Mesenchymal stem cell (in vitro differentiated cells and primary cell): ENCODE measurements at regions not wholly inside any gene's neighbourhood (a gene's known extent, or its start where the extent isn't known, plus 50 kb on each side); places are given as distances from the start of the nearest gene placed in this dataset.

Source experiments
- DNase-seq: peaks from one replicate; pipeline ENCODE4 v3.0.0-alpha.2; 2013
- H2AFZ ChIP-seq: one replicate; pipeline ENCODE4 v1.6.1; 2013; ENCODE audit warnings: low read depth, mild to moderate bottlenecking, control low read depth, inconsistent platforms, low read length, moderate library complexity
- H2AK5ac ChIP-seq: 2 replicates; pipeline ENCODE4 v1.6.1; 2013; ENCODE audit warnings: low read length, moderate library complexity, mild to moderate bottlenecking, inconsistent platforms; ENCODE audit not compliant: severe bottlenecking
- H2BK120ac ChIP-seq: one replicate; pipeline ENCODE4 v1.6.1; 2013; ENCODE audit warnings: low read depth, mild to moderate bottlenecking, inconsistent platforms, low read length, moderate library complexity
- H2BK12ac ChIP-seq, 2 experiments: one replicate each; pipeline ENCODE4 v1.6.1; 2013; ENCODE audit warnings: inconsistent platforms in 2 of 2, low read length in 2 of 2, mild to moderate bottlenecking in 2 of 2, moderate library complexity in 2 of 2, control low read depth in 1 of 2
- H2BK15ac ChIP-seq: one replicate; pipeline ENCODE4 v1.6.1; 2013; ENCODE audit warnings: mild to moderate bottlenecking, low read depth, inconsistent platforms; ENCODE audit not compliant: poor library complexity, severe bottlenecking
- H2BK5ac ChIP-seq: 2 replicates; pipeline ENCODE4 v1.6.1; 2013; ENCODE audit warnings: low read depth, mild to moderate bottlenecking, low read length, control low read depth, inconsistent platforms; ENCODE audit not compliant: poor library complexity, severe bottlenecking
- H3K14ac ChIP-seq, 2 experiments: one replicate each; pipeline ENCODE4 v1.6.1; 2013; ENCODE audit warnings: inconsistent platforms in 2 of 2, low read length in 2 of 2, control low read depth in 1 of 2, mild to moderate bottlenecking in 1 of 2, moderate library complexity in 1 of 2
- H3K18ac ChIP-seq, 2 experiments: one replicate each; pipeline ENCODE4 v1.6.1; 2013; ENCODE audit warnings: inconsistent platforms in 2 of 2, low read length in 2 of 2, control low read depth in 1 of 2, low read depth in 1 of 2, mild to moderate bottlenecking in 1 of 2
- H3K23ac ChIP-seq, 2 experiments: one replicate each; pipeline ENCODE4 v1.6.1; 2013; ENCODE audit warnings: inconsistent platforms in 2 of 2, low read length in 2 of 2, mild to moderate bottlenecking in 2 of 2, moderate library complexity in 2 of 2, control low read depth in 1 of 2
- H3K27ac ChIP-seq: 2 replicates; pipeline ENCODE4 v1.5.1; 2013; ENCODE audit warnings: mild to moderate bottlenecking, moderate library complexity, low read length, control low read depth, inconsistent platforms; ENCODE audit not compliant: poor library complexity, severe bottlenecking
- H3K27me3 ChIP-seq, 2 experiments: 2 replicates each; pipeline versions ENCODE4 v1.6.1 to v1.7.0; 2013; ENCODE audit warnings: low read length in 2 of 2, mild to moderate bottlenecking in 2 of 2, moderate library complexity in 2 of 2, control low read depth in 1 of 2, inconsistent platforms in 1 of 2; ENCODE audit not compliant: control insufficient read depth in 1 of 2, insufficient read depth in 1 of 2
- H3K36me3 ChIP-seq, 2 experiments: 2 replicates each; pipeline versions ENCODE4 v1.6.1 to v1.7.0; 2013; ENCODE audit warnings: low read length in 2 of 2, control low read depth in 1 of 2, inconsistent platforms in 1 of 2, low read depth in 1 of 2, mild to moderate bottlenecking in 1 of 2; ENCODE audit not compliant: insufficient read depth in 2 of 2, control insufficient read depth in 1 of 2
- H3K4ac ChIP-seq, 2 experiments: one replicate each; pipeline ENCODE4 v1.6.1; 2013; ENCODE audit warnings: inconsistent platforms in 2 of 2, low read length in 2 of 2, mild to moderate bottlenecking in 2 of 2, moderate library complexity in 2 of 2, control low read depth in 1 of 2, low read depth in 1 of 2
- H3K4me1 ChIP-seq: 2 replicates; pipeline ENCODE4 v1.6.1; 2013; ENCODE audit warnings: low read depth, low read length, control low read depth; ENCODE audit not compliant: control insufficient read depth, insufficient read depth
- H3K4me2 ChIP-seq: 2 replicates; pipeline ENCODE4 v1.6.1; 2013; ENCODE audit warnings: low read length, mild to moderate bottlenecking, inconsistent platforms; ENCODE audit not compliant: poor library complexity, severe bottlenecking
- H3K4me3 ChIP-seq, 2 experiments: 2 replicates each; pipeline versions ENCODE4 v1.5.1 to v1.7.0; 2013; ENCODE audit warnings: low read length in 2 of 2, mild to moderate bottlenecking in 2 of 2, control low read depth in 1 of 2, low read depth in 1 of 2; ENCODE audit not compliant: insufficient read depth in 1 of 2
- H3K79me1 ChIP-seq: replicated peaks from 2 replicates; pipeline ENCODE4 v1.6.1; 2013; ENCODE audit warnings: mild to moderate bottlenecking, control low read depth, low read length, inconsistent platforms; ENCODE audit not compliant: poor library complexity, severe bottlenecking
- H3K9ac ChIP-seq: 2 replicates; pipeline ENCODE4 v1.7.0; 2013; ENCODE audit warnings: mild to moderate bottlenecking, low read length, moderate library complexity
- H3K9me3 ChIP-seq: 2 replicates; pipeline ENCODE4 v1.7.0; 2013; ENCODE audit warnings: mild to moderate bottlenecking, low read length; ENCODE audit not compliant: control insufficient read depth
- H4K8ac ChIP-seq: one replicate; pipeline ENCODE4 v1.6.1; 2013; ENCODE audit warnings: inconsistent platforms, mild to moderate bottlenecking, low read length, moderate library complexity
- H4K91ac ChIP-seq: one replicate; pipeline ENCODE4 v1.6.1; 2013; ENCODE audit warnings: mild to moderate bottlenecking, low read length, inconsistent platforms
- WGBS: methylation state at CpG from one replicate; pipeline ENCODE4 v1.1.7; 2013; ENCODE audit warnings: mixed read lengths; 5-methylcytosine and 5-hydroxymethylcytosine counted together

DNA sequence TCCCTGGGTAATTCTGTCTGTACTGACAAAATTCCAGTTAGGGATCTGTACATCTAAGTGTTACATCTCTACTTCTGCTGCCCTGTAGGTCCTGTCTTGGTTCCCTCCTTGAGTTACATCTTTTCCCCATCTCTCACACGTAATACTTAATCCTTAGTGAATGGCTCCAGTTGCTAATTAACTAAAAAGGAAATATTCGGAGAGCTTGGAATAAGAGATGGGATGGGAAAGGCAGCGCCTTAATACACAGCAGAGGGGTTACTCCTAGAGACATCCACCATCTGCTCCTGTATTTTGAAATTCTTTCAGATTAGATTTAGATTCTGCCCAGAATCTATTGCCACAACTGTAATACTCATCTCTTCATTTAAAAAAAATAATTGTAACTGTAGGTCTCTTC, 384.0 kb downstream of the SAMD5 start:
- Histone ChIP-seq H2AK5ac (no peak overlapping the region), H3K23ac (no peak overlapping the region), H3K14ac (no peak overlapping the region), H3K27ac (no peak overlapping the region), H4K8ac (no peak overlapping the region), H3K9me3 (peaks cover 10% of the 10 kb centered on the region), H3K36me3 (no peaks in the 10 kb centered on the region), H2BK12ac (no peak overlapping the region), H3K18ac (no peak overlapping the region), H3K4me2 (no peak overlapping the region), H2AFZ (no peak overlapping the region), H3K4me1 (peaks cover 2% of the 10 kb centered on the region), H2BK120ac (no peak overlapping the region), H3K9ac (no peak overlapping the region), H4K91ac (no peak overlapping the region), H2BK5ac (no peak overlapping the region), H3K79me1 (no peaks in the 10 kb centered on the region), H3K4ac (no peak overlapping the region), H3K4me3 (no peak overlapping the region), H3K27me3 (no peaks in the 10 kb centered on the region), H2BK15ac (no peak overlapping the region)
- DNase-seq: no peak
- 100% methylated on average over 2 of the region's 3 CpGs for WGBS

DNA sequence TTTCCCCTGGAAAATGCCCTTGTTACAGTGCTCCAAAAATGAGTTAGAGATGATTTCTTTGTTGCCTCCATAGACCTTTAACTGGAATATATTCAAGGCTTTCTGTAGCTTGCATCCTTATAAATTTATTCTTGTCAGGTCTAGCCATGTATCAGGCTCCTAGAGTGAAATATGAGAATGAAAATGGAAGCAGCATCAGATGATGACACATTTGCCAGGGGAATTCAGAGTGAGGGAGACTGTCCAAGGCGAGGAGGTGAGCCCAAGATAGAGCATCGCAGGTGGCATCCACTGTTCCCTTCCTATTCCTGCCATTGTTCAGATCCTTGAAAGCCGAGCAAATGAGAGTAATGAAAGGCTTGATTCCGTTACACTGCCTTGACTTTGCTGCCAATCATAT, 386.8 kb downstream of the SAMD5 start:
- Histone ChIP-seq H3K14ac (no peak overlapping the region), H3K79me1 (no peaks in the 10 kb centered on the region), H3K9ac (no peak overlapping the region), H3K4me1 (peaks cover 2% of the 10 kb centered on the region), H3K4me2 (no peak overlapping the region), H2BK5ac (no peak overlapping the region), H2BK12ac (no peak overlapping the region), H3K4me3 (no peak overlapping the region), H2BK15ac (no peak overlapping the region), H3K27ac (no peak overlapping the region), H4K8ac (no peak overlapping the region), H2AFZ (no peak overlapping the region), H3K36me3 (no peaks in the 10 kb centered on the region), H3K9me3 (peaks cover 2% of the 10 kb centered on the region), H3K23ac (no peak overlapping the region), H4K91ac (no peak overlapping the region), H3K18ac (no peak overlapping the region), H3K27me3 (no peaks in the 10 kb centered on the region), H2BK120ac (no peak overlapping the region), H3K4ac (no peak overlapping the region), H2AK5ac (no peak overlapping the region)
- WGBS: 100% methylated on average over 3 of the region's 4 CpGs
- DNase-seq: no peak

- H3K4me1 ChIP-seq: no peaks in the 10 kb centered on the region
- no peak overlapping the region for H2BK5ac ChIP-seq
- H3K4me3 ChIP-seq: no peak overlapping the region
- WGBS: 81% methylated on average over 12 of the region's 12 CpGs
- H2AFZ ChIP-seq: no peak overlapping the region
- no peak for DNase-seq
- no peak overlapping the region for H4K8ac ChIP-seq
- no peak overlapping the region for H3K27ac ChIP-seq
- no peak overlapping the region for H3K4me2 ChIP-seq
- no peak overlapping the region for H3K23ac ChIP-seq
- H3K9me3 ChIP-seq: no peaks in the 10 kb centered on the region
- no peak overlapping the region for H2BK120ac ChIP-seq
- no peaks in the 10 kb centered on the region for H3K36me3 ChIP-seq
- no peak overlapping the region for H3K9ac ChIP-seq
- H3K14ac ChIP-seq: no peak overlapping the region
- no peak overlapping the region for H2AK5ac ChIP-seq
- H3K18ac ChIP-seq: no peak overlapping the region
- H3K79me1 ChIP-seq: no peaks in the 10 kb centered on the region
- no peak overlapping the region for H2BK15ac ChIP-seq
- no peaks in the 10 kb centered on the region for H3K27me3 ChIP-seq
- H3K4ac ChIP-seq: no peak overlapping the region
- H2BK12ac ChIP-seq: no peak overlapping the region
- H4K91ac ChIP-seq: no peak overlapping the region
Measured at GRCh38 chr6:147900247-147900830, 391.8 kb downstream of the SAMD5 start.

DNA sequence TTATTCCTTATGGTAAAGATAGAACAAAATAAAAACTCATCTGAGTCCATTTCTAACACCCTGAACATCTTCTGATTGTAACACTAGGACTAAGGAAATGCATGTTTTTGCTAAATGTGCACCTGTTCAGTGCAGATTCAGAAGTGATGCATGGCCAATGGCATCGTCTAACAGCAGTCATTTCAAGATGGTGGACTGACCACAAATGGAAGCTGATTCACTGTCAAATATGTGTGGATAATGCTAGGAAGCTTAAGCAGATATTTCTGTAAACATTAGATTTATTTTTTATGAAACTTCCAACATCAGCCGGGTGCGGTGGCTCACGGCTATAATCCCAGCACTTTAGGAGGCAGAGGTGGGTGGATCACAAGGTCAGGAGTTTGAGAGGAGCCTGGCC, 394.8 kb downstream of the SAMD5 start:
- no peak overlapping the region for H2AFZ ChIP-seq
- no peak overlapping the region for H4K8ac ChIP-seq

More for the DNA sequence above, 394.8 kb downstream of the SAMD5 start:
- Histone ChIP-seq H3K36me3 (no peaks in the 10 kb centered on the region), H2BK5ac (no peak overlapping the region), H2BK15ac (no peak overlapping the region), H3K18ac (no peak overlapping the region), H3K4me2 (no peak overlapping the region), H3K4me1 (peaks cover 2% of the 10 kb centered on the region), H3K23ac (no peak overlapping the region), H3K9me3 (no peaks in the 10 kb centered on the region), H3K79me1 (no peaks in the 10 kb centered on the region), H3K9ac (no peak overlapping the region), H4K91ac (no peak overlapping the region), H2AK5ac (no peak overlapping the region), H3K14ac (no peak overlapping the region), H3K4ac (no peak overlapping the region), H3K4me3 (no peak overlapping the region), H3K27me3 (no peaks in the 10 kb centered on the region), H2BK12ac (no peak overlapping the region), H3K27ac (no peak overlapping the region), H2BK120ac (no peak overlapping the region)
- 99% methylated on average over 4 of the region's 4 CpGs for WGBS
- DNase-seq: no peak
